ENCODE measurements at regions not wholly inside any gene's neighbourhood (a gene's known extent, or its start where the extent isn't known, plus 50 kb on each side); places are given as distances from the start of the nearest gene placed in this dataset.

GRCh38 chr16:8247993-8248392, 342.3 kb downstream of the TMEM114 start:
- no peaks in the 10 kb centered on the region for H4K20me1 ChIP-seq (ENCODE audit: insufficient read depth, poor library complexity, severe bottlenecking)
- H3K4me2 ChIP-seq: no peak overlapping the region
- TF ChIP-seq EZH2phosphoT487 (IDR thresholded peaks at IDR 0.05; ENCODE audit: low read depth, severe bottlenecking, unreplicated experiment): no peak
- TF ChIP-seq EZH2 (IDR thresholded peaks at IDR 0.05; ENCODE audit: borderline replicate concordance): no peak
- no peak for TF ChIP-seq CTCF (IDR thresholded peaks at IDR 0.05; ENCODE audit: poor library complexity)
- H3K27ac ChIP-seq: no peak overlapping the region
- H3K79me2 ChIP-seq: no peaks in the 10 kb centered on the region
- H3K9me2 ChIP-seq (replicated peaks; ENCODE audit: insufficient read depth): no peaks in the 10 kb centered on the region
- no peaks in the 10 kb centered on the region for H3K27me3 ChIP-seq
- no peak overlapping the region for H3K4me3 ChIP-seq
- H3K4me1 ChIP-seq (ENCODE audit: insufficient read depth): no peaks in the 10 kb centered on the region
- no peaks in the 10 kb centered on the region for H3K36me3 ChIP-seq (replicated peaks; ENCODE audit: insufficient read depth, low read depth)
- WGBS (ENCODE audit: low lambda C conversion rate, missing lambda C conversion rate): 60% methylated on average over 8 of the region's 8 CpGs
- no peak overlapping the region for H2AFZ ChIP-seq
- no peaks in the 10 kb centered on the region for H3K9me3 ChIP-seq (ENCODE audit: low read depth)
- no peak for DNase-seq (ENCODE audit: low spot score)

GRCh38 chr16:8243981-8244380, 346.3 kb downstream of the TMEM114 start:
- no peaks in the 10 kb centered on the region for H3K79me2 ChIP-seq
- TF ChIP-seq EZH2 (IDR thresholded peaks at IDR 0.05; ENCODE audit: borderline replicate concordance) (no peak), CTCF (IDR thresholded peaks at IDR 0.05; ENCODE audit: poor library complexity) (no peak), EZH2phosphoT487 (IDR thresholded peaks at IDR 0.05; ENCODE audit: low read depth, severe bottlenecking, unreplicated experiment) (no peak)
- H3K9me2 ChIP-seq (replicated peaks; ENCODE audit: insufficient read depth): no peaks in the 10 kb centered on the region
- H3K36me3 ChIP-seq (replicated peaks; ENCODE audit: insufficient read depth, low read depth): no peaks in the 10 kb centered on the region
- no peak overlapping the region for H3K4me2 ChIP-seq
- H3K9me3 ChIP-seq (ENCODE audit: low read depth): no peaks in the 10 kb centered on the region
- no peaks in the 10 kb centered on the region for H3K27me3 ChIP-seq
- no peak overlapping the region for H3K27ac ChIP-seq
- H2AFZ ChIP-seq: no peak overlapping the region
- H4K20me1 ChIP-seq (ENCODE audit: insufficient read depth, poor library complexity, severe bottlenecking): no peaks in the 10 kb centered on the region
- no peaks in the 10 kb centered on the region for H3K4me1 ChIP-seq (ENCODE audit: insufficient read depth)
- no peak overlapping the region for H3K4me3 ChIP-seq
- no peak for DNase-seq (ENCODE audit: low spot score)
- WGBS (ENCODE audit: low lambda C conversion rate, missing lambda C conversion rate): 66% methylated on average over 4 of the region's 4 CpGs

DNA sequence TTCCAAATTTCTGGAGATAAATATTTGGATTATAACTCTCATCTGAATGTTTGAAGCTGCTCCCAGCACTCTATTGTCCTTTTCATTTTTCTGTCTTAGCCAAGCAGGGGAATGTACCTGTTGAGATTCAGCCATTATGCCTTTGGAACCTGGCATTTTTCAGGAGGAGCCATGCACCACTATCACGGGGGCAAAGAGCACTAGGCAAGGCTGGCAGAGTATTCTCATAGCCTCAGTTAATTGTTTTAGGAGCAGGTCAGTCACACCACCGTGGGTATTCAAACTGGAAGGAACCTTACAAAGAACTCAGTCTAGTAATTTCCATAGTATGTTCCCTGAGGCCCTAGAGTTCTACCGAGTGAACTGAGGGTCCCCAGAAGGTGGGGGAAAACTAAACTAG, 348.9 kb downstream of the TMEM114 start:
- no peak for TF ChIP-seq EZH2 (IDR thresholded peaks at IDR 0.05; ENCODE audit: borderline replicate concordance)
- no peak for TF ChIP-seq CTCF (IDR thresholded peaks at IDR 0.05; ENCODE audit: poor library complexity)
- TF ChIP-seq EZH2phosphoT487 (IDR thresholded peaks at IDR 0.05; ENCODE audit: low read depth, severe bottlenecking, unreplicated experiment): no peak
- H3K4me1 ChIP-seq (ENCODE audit: insufficient read depth): no peaks in the 10 kb centered on the region
- H3K9me2 ChIP-seq (replicated peaks; ENCODE audit: insufficient read depth): no peaks in the 10 kb centered on the region
- H3K9me3 ChIP-seq (ENCODE audit: low read depth): no peaks in the 10 kb centered on the region
- no peaks in the 10 kb centered on the region for H3K79me2 ChIP-seq
- DNase-seq (ENCODE audit: low spot score): no peak
- no peaks in the 10 kb centered on the region for H4K20me1 ChIP-seq (ENCODE audit: insufficient read depth, poor library complexity, severe bottlenecking)
- H3K27me3 ChIP-seq: no peaks in the 10 kb centered on the region
- no peak overlapping the region for H3K4me3 ChIP-seq
- no peak overlapping the region for H3K27ac ChIP-seq
- 49% methylated on average over 3 of the region's 3 CpGs for WGBS (ENCODE audit: low lambda C conversion rate, missing lambda C conversion rate)
- no peaks in the 10 kb centered on the region for H3K36me3 ChIP-seq (replicated peaks; ENCODE audit: insufficient read depth, low read depth)
- no peak overlapping the region for H3K4me2 ChIP-seq
- no peak overlapping the region for H2AFZ ChIP-seq

- no peak for DNase-seq (ENCODE audit: low spot score)
- H3K4me3 ChIP-seq: no peak overlapping the region
- H3K36me3 ChIP-seq (replicated peaks; ENCODE audit: insufficient read depth, low read depth): no peaks in the 10 kb centered on the region
- no peaks in the 10 kb centered on the region for H3K9me3 ChIP-seq (ENCODE audit: low read depth)
- WGBS (ENCODE audit: low lambda C conversion rate, missing lambda C conversion rate): 83% methylated on average over 2 of the region's 2 CpGs
- no peaks in the 10 kb centered on the region for H3K9me2 ChIP-seq (replicated peaks; ENCODE audit: insufficient read depth)
- H3K4me1 ChIP-seq (ENCODE audit: insufficient read depth): no peaks in the 10 kb centered on the region
- H4K20me1 ChIP-seq (ENCODE audit: insufficient read depth, poor library complexity, severe bottlenecking): no peaks in the 10 kb centered on the region
- no peak overlapping the region for H3K27ac ChIP-seq
- H2AFZ ChIP-seq: no peak overlapping the region
- H3K27me3 ChIP-seq: no peaks in the 10 kb centered on the region
- TF ChIP-seq EZH2phosphoT487 (IDR thresholded peaks at IDR 0.05; ENCODE audit: low read depth, severe bottlenecking, unreplicated experiment): no peak
- no peak for TF ChIP-seq EZH2 (IDR thresholded peaks at IDR 0.05; ENCODE audit: borderline replicate concordance)
- no peak for TF ChIP-seq CTCF (IDR thresholded peaks at IDR 0.05; ENCODE audit: poor library complexity)
- no peaks in the 10 kb centered on the region for H3K79me2 ChIP-seq
- H3K4me2 ChIP-seq: no peak overlapping the region
Measured at GRCh38 chr16:8239443-8239842, 350.9 kb downstream of the TMEM114 start.
